ENCODE measurements at regions not wholly inside any gene's neighbourhood (a gene's known extent, or its start where the extent isn't known, plus 50 kb on each side); places are given as distances from the start of the nearest gene placed in this dataset.

DNA sequence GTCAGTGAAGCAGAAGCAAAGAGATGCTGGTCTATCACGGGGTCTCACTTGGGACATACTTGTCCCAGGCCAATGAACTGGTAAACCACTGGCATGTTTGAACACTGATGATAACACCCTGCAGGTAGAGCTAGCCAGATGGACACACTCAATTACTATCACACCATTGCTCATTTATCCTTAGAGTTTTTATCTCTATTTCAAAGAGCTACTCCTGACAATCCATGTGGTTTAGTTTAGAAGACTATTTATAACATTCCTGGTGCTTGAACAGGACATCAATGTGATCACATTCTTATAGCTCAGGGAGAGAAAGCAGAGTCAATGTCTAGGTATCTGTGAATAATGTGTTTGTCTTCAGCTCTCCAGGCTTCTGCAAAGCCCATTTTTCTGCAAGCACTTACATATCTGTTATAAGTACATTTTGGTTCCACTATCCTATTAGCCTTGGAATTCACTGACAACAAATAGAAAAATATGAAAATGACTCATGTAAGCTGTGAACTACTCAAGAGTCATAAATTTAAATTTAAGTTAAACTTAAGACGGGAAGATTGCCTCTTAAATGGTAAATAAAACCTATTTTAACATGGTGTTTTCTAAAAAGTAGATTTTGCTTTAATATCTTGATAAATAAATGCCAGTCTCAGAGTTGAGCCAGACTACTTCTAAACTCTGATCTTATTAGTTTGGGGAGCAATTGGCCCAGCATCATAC is 106.7 kb upstream of the MBL2 start:
- no peak overlapping the region for H3K4me3 ChIP-seq (ENCODE audit: low read depth, low read length)
- TF ChIP-seq, protein P1, sequence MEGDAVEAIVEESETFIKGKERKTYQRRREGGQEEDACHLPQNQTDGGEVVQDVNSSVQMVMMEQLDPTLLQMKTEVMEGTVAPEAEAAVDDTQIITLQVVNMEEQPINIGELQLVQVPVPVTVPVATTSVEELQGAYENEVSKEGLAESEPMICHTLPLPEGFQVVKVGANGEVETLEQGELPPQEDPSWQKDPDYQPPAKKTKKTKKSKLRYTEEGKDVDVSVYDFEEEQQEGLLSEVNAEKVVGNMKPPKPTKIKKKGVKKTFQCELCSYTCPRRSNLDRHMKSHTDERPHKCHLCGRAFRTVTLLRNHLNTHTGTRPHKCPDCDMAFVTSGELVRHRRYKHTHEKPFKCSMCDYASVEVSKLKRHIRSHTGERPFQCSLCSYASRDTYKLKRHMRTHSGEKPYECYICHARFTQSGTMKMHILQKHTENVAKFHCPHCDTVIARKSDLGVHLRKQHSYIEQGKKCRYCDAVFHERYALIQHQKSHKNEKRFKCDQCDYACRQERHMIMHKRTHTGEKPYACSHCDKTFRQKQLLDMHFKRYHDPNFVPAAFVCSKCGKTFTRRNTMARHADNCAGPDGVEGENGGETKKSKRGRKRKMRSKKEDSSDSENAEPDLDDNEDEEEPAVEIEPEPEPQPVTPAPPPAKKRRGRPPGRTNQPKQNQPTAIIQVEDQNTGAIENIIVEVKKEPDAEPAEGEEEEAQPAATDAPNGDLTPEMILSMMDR (IDR thresholded peaks at IDR 0.05; ENCODE audit: insufficient read depth, low read length) = no peak
- DNase-seq (ENCODE audit: low read depth) = no peak

DNA sequence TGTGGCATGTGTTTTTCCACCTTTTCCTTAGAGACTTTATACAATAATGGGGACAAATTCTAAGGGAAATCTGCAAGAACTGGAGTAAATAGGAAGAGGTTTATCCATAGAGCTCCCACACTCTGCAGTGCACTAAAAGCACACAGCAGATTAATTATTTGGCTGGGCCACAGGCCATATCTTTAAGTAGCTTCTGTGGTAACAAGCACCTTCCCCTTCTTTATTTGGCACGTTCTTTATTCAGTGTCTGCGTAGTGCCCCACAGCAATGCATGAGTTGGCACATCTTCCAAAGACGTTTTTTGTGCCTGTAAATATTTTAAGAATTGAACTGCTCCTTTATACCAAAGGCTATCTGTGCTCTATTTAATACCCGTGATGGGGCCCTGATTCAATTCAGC is 104.9 kb upstream of the MBL2 start:
- DNase-seq (ENCODE audit: low read depth) = no peak
- TF ChIP-seq, protein P1 (IDR thresholded peaks at IDR 0.05; ENCODE audit: insufficient read depth, low read length) = no peak

DNA sequence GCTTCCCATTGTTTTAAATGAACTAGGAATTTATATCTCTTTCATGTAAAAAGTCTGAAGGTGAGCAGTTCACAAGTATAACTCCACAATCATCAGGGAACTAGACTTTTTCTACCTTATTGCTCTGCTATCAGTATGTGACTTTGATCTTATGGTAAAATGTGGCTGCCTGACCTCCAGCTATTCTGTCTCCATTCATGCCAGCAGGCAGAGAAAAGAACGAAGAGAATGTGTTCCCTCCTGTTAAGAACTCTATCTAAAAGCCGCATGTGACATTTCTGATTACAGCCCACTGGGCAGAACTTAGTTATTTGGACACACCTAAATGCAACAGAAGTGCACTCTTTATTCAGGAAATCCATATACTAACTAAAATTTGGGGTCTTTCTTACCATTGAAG is 102.8 kb upstream of the MBL2 start:
- no peak overlapping the region for H3K4me3 ChIP-seq (ENCODE audit: low read depth, low read length)
- TF ChIP-seq, protein P1 (IDR thresholded peaks at IDR 0.05; ENCODE audit: insufficient read depth, low read length) = no peak
- DNase-seq (ENCODE audit: low read depth) = no peak

More for the DNA sequence above, 104.9 kb upstream of the MBL2 start:
- no peak overlapping the region for H3K4me3 ChIP-seq (ENCODE audit: low read depth, low read length)

DNA sequence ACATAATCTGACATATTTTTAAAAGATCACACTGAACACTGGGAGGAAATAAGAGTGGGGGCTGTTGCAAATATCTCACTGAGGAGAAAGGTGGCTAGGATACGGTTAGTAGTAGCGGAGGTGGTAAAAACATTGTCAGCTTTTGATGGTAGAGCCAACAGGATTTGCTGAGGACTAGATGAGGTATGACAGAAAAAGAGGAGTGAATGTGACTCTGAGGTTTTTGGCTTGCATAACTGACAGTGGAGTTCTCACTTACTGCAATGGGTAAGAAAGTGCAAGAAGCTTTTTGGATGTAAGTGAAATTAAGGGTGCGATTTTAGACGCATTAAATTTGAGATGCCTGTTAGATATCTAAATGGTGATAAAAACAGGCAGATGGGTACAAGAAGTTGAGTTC is 102.0 kb upstream of the MBL2 start:
- no peak for DNase-seq (ENCODE audit: low read depth)
- TF ChIP-seq, protein P1 (IDR thresholded peaks at IDR 0.05; ENCODE audit: insufficient read depth, low read length) = no peak
- no peak overlapping the region for H3K4me3 ChIP-seq (ENCODE audit: low read depth, low read length)

DNA sequence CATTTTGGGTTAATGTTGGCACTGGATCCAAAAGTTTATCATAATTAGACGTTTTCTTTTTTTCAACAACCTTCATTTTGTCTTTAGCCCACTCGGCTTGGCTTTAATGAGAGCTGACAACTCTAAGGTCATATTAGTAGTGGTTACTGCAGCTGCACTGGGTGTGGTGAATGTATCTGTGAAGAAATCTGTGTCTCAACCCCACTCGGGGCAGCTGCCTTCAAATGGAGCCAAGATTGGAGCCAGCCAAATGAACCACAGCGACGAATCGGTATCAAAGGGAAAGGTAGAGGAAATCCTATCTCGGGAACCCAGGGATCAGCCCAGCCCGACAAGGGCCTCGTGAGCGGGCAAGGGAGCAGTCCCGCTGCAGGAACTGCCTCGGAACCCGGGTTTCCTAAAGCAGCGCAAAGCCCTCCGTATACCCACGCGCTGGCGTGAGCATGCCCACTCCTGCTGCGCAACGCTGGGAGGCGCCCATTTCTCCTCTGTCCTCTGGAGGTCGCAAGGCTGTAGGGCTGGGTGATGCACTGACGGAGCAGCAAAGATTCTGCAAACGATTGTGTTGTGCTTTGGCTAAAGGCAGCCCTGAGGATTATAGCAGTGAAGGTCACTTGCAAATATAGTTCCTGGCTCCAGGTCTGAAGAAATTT is 98.7 kb upstream of the MBL2 start:
- H3K4me3 ChIP-seq (ENCODE audit: low read depth, low read length) = no peak overlapping the region
- no peak for DNase-seq (ENCODE audit: low read depth)
- TF ChIP-seq, protein P1 (IDR thresholded peaks at IDR 0.05; ENCODE audit: insufficient read depth, low read length) = no peak

DNA sequence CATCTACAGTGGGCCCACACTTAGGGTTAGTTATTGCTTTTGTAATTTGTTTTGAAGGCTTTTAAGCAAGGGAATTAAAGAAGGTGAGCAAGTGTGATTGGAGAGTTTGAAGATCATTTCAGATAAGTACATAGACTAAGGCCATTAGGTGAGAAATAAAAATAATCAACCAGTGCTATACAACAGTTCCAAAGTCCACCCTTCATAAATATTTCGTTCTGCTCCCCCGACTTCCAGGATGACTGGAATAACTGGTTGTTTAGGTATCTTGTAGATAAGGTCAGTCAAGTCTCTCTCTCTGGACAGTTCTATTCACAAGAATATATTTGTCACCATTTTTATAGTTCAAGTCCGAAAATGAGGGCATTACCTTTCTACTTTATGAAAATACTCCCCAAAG is 98.0 kb upstream of the MBL2 start:
- H3K4me3 ChIP-seq (ENCODE audit: low read depth, low read length) = no peak overlapping the region
- DNase-seq (ENCODE audit: low read depth) = no peak
- TF ChIP-seq, protein P1 (IDR thresholded peaks at IDR 0.05; ENCODE audit: insufficient read depth, low read length) = no peak

All from fibroblast of the aortic adventitia (primary cell).